WTC11 (cell line): ENCODE measurements at regions not wholly inside any gene's neighbourhood (a gene's known extent, or its start where the extent isn't known, plus 50 kb on each side); places are given as distances from the start of the nearest gene placed in this dataset.

Experiments used
- ARID4B ChIP-seq: sonication (generic); formaldehyde crosslinking; IDR thresholded peaks from 2 replicates; pipeline ENCODE4 v1.8.0; 2023; ENCODE audit warnings: missing genetic modification reagents, mild to moderate bottlenecking, borderline replicate concordance
- ATF2 ChIP-seq: sonication (generic); formaldehyde crosslinking; IDR thresholded peaks from 2 replicates; pipeline ENCODE4 v1.8.1; 2022; ENCODE audit warnings: low read depth, missing genetic modification reagents, borderline replicate concordance
- ATF6 ChIP-seq: sonication (generic); formaldehyde crosslinking; IDR thresholded peaks from 2 replicates; pipeline ENCODE4 v1.8.1; 2023; ENCODE audit warnings: mild to moderate bottlenecking, missing genetic modification reagents
- CTCF ChIP-seq: fragments of 200-600 bp; IDR thresholded peaks from 2 replicates; pipeline ENCODE4 v1.8.0; 2022; ENCODE audit warnings: antibody characterized with exemption
- JUN ChIP-seq: sonication (generic); formaldehyde crosslinking; IDR thresholded peaks from 2 replicates; pipeline ENCODE4 v1.8.0; 2023; ENCODE audit warnings: mild to moderate bottlenecking, missing genetic modification reagents
- ZNF138 ChIP-seq: sonication (generic); formaldehyde crosslinking; conservative IDR thresholded peaks from 2 replicates; pipeline ENCODE4 v1.8.1; 2022; ENCODE audit warnings: mild to moderate bottlenecking, moderate library complexity, missing genetic modification reagents
- ZSCAN18 ChIP-seq: fragments of 250-450 bp; sonication (Bioruptor Pico); IDR thresholded peaks from 2 replicates; pipeline ENCODE4 v2.1.2; 2022; ENCODE audit warnings: mild to moderate bottlenecking, moderate library complexity
- TF ChIP-seq, protein P1 (sequence below): sonication (generic); formaldehyde crosslinking; conservative IDR thresholded peaks from 2 replicates; pipeline ENCODE4 v1.8.1; 2022; ENCODE audit warnings: mild to moderate bottlenecking, missing genetic modification reagents
- TF ChIP-seq, protein P2 (sequence below): sonication (generic); formaldehyde crosslinking; IDR thresholded peaks from 2 replicates; pipeline ENCODE4 v1.8.0; 2022; ENCODE audit warnings: missing genetic modification reagents

DNA sequence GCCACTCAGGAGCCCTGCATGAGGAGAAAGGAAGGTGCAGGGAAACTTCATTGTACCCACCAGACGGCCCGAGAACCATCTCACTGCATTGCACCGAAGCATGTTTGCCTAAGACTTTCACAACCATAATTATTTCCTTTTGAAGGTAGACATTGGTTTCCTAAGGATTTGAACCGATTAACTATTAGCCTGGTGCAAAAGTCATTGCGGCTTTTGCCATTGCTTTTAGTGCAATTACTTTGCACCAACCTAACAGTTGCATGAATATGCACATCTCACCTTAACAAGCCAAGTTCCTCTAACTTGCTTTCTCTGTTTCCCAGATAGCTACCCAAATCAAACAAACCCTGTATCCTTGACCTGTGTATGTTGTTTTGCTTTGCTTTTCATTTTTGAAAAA, 516.3 kb upstream of the ID2 start:
- TF ChIP-seq ATF6 (CRISPR knock-in tag), result no peak
- TF ChIP-seq ZNF138 (CRISPR knock-in tag), result no peak
- TF ChIP-seq ARID4B (CRISPR knock-in tag), result no peak
- TF ChIP-seq ZSCAN18, result no peak
- TF ChIP-seq CTCF, result no peak
- TF ChIP-seq, protein P1, sequence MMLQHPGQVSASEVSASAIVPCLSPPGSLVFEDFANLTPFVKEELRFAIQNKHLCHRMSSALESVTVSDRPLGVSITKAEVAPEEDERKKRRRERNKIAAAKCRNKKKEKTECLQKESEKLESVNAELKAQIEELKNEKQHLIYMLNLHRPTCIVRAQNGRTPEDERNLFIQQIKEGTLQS (CRISPR knock-in tag), result no peak
- TF ChIP-seq JUN (CRISPR knock-in tag), result no peak
- no peak for TF ChIP-seq ATF2
- TF ChIP-seq, protein P2, sequence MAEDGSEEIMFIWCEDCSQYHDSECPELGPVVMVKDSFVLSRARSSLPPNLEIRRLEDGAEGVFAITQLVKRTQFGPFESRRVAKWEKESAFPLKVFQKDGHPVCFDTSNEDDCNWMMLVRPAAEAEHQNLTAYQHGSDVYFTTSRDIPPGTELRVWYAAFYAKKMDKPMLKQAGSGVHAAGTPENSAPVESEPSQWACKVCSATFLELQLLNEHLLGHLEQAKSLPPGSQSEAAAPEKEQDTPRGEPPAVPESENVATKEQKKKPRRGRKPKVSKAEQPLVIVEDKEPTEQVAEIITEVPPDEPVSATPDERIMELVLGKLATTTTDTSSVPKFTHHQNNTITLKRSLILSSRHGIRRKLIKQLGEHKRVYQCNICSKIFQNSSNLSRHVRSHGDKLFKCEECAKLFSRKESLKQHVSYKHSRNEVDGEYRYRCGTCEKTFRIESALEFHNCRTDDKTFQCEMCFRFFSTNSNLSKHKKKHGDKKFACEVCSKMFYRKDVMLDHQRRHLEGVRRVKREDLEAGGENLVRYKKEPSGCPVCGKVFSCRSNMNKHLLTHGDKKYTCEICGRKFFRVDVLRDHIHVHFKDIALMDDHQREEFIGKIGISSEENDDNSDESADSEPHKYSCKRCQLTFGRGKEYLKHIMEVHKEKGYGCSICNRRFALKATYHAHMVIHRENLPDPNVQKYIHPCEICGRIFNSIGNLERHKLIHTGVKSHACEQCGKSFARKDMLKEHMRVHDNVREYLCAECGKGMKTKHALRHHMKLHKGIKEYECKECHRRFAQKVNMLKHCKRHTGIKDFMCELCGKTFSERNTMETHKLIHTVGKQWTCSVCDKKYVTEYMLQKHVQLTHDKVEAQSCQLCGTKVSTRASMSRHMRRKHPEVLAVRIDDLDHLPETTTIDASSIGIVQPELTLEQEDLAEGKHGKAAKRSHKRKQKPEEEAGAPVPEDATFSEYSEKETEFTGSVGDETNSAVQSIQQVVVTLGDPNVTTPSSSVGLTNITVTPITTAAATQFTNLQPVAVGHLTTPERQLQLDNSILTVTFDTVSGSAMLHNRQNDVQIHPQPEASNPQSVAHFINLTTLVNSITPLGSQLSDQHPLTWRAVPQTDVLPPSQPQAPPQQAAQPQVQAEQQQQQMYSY (CRISPR knock-in tag), result no peak
